Astrocyte of the spinal cord (primary cell): ENCODE measurements at regions not wholly inside any gene's neighbourhood (a gene's known extent, or its start where the extent isn't known, plus 50 kb on each side); places are given as distances from the start of the nearest gene placed in this dataset.
"Not testable (repeated sequence)": the region's sequence is repeated elsewhere in the genome, so short reads cannot be mapped to it uniquely, and the experiment has no call there.

Experiments
- DNase-seq: peaks from one replicate; pipeline ENCODE4 v3.0.0; 2011; ENCODE audit warnings: low read depth, low spot score
- H3K4me3 ChIP-seq: 2 replicates; pipeline ENCODE4 v1.5.1; 2011; ENCODE audit warnings: low read depth, mild to moderate bottlenecking, low read length, moderate library complexity
- in situ Hi-C: cut with HindIII; loops from 2 replicates; pipeline ENCODE4 v1.10.0; 2017; ENCODE audit warnings: low sequenced_read_pairs
- TF ChIP-seq, protein P1 (sequence below): IDR thresholded peaks from 2 replicates; pipeline ENCODE4 v1.5.1; 2012; ENCODE audit warnings: low read depth, mild to moderate bottlenecking, low read length, inconsistent platforms

DNA sequence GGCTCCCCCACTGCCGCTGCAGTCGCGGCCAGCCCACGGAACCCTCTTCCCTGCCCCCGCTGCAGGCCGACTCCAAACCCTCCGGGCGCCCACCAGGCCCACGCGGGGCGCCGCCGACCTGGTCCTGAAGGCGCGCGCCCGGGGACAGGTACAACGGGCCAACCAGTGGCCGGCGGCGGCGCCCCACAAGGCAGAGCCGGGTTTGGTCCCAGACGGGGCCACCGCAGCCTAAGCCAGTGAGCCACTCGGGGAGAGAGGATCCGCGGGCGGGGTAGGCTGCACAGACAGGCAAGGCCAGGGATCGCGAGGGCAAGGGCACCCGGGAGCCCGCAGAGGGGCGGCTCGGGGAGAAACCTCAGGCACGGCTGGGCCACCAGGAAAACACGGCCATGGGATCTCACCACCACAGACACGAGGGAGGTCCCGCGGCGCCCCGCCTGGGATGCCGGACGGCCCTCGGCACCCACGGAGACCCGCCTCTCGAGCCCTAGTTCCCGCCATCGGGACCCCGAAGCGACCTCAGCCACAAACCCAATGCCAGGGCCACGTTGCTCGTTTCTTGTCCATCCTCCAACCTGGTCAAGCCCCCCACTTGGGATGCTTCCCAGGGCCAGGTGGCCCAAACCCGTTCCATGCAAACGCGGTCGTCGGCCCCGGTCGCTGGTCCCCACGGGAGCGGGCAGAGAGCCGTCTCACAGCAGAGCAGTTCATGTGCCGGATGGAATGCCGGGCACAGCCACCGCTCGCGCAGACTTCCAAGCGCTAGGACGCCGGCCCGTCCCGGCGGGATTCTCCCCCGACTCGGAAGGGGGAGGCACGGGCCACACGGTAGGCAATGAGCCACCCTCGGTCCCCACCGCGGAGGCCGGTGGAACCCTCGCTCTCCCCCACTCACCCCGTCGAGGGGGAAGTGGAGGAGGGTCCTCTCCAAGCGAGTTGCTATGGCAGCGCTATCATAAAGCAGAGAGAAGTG lies 1956.6 kb upstream of the DEFB115 start:
- in situ Hi-C loops: no loop called here
- TF ChIP-seq, protein P1, sequence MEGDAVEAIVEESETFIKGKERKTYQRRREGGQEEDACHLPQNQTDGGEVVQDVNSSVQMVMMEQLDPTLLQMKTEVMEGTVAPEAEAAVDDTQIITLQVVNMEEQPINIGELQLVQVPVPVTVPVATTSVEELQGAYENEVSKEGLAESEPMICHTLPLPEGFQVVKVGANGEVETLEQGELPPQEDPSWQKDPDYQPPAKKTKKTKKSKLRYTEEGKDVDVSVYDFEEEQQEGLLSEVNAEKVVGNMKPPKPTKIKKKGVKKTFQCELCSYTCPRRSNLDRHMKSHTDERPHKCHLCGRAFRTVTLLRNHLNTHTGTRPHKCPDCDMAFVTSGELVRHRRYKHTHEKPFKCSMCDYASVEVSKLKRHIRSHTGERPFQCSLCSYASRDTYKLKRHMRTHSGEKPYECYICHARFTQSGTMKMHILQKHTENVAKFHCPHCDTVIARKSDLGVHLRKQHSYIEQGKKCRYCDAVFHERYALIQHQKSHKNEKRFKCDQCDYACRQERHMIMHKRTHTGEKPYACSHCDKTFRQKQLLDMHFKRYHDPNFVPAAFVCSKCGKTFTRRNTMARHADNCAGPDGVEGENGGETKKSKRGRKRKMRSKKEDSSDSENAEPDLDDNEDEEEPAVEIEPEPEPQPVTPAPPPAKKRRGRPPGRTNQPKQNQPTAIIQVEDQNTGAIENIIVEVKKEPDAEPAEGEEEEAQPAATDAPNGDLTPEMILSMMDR: no peak
- no peak overlapping the region for H3K4me3 ChIP-seq
- DNase-seq: no peak

DNA sequence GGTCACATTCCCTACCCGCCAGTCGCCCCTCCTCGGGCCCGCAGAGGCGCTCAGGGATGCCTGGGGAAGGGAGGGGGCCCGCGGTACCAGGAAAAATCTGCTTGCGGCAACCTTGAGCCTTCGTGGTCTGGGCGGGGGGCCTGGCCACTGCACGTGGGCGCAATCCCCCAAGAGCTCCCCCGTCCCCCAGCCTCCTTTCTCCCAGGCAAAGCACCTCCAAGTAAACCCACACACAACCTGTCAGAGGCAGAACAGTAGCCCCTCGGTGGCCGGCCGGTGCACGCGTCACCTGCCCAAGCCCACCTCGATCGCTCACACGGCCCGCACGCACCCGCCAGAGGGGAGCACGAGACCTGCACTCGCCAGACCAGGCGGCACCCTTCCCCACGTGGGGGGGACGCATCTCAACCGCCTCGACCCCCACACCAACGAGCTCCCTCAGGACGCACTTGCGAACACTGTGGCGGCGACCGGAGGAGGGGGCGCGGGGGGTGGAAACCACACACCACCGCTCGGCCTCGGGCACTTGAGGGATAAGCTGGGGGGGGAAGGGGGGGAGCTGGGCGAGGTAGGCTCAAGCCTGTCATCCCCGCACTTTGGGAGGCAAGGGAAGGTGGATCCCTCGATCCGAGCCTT lies 1955.7 kb upstream of the DEFB115 start:
- no peak for DNase-seq
- H3K4me3 ChIP-seq: no peak overlapping the region
- TF ChIP-seq, protein P1: no peak
- in situ Hi-C loops: no loop called here

DNA sequence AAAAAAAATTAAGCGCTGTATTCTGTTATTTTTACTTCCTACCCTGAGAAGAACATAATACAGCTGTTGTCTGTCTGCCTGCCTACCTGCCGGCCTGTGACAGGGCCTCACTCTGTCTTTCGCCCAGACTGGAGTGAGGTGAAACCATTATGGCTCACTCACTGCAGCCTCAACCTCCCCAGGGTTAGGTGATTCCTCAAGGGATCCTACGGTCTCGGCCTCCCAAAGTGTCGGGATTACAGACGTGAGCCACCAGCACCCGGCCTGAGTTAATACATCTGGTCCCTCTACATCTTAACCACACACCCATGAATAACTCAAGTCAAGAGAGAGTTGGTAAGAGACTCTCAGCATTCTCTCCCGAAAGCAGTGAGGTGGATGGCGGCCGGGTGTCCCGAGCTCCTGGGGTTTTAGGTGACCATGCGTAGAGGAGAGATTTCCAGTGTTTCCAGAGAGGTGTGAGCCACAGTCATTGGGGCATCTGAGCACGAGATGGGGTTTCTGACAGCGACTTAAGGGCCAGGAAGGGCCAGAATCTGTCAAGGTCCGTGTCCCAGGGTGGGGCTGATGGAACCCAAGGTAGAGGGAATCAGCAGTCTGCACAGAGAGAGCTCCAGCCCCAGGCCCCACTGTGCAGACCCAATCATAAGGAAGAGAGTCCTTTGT lies 1954.4 kb upstream of the DEFB115 start:
- no peak overlapping the region for H3K4me3 ChIP-seq
- no peak for DNase-seq
- in situ Hi-C loops: no loop called here
- TF ChIP-seq, protein P1: no peak

DNA sequence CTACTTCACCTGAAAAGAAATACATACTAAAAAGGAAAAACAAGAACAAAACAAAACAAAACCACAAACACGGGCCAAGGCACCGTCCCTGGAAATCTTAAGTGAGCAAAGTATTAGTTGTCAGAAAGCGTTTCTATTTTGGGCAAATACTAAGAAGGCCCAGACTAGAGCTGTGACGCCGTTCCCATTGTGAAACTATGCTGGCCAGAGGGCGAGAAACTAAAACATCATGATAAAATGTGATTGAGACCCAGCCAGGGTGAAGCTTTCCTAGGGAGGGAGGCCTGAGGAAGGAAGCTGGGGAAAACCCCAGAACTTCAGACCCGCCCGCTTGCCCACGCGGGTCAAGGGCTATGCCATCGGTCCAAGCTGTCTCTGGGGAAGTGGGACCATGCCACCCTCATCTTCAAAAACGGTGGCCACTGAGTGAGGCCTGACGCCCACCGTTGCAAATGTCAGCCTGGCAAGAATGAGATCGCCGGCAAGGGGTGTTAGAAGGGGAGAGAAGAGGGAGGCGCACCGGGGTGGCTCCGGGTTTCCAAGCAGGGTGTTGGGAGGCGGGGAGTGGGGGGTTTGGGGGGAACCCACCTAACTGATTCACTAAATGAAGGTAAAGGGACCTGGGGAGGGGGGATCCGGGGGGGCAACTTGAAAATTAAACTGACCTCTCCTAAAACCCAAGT lies 1950.9 kb upstream of the DEFB115 start:
- in situ Hi-C loops: no loop called here
- no peak overlapping the region for H3K4me3 ChIP-seq
- DNase-seq: no peak
- TF ChIP-seq, protein P1: no peak

DNA sequence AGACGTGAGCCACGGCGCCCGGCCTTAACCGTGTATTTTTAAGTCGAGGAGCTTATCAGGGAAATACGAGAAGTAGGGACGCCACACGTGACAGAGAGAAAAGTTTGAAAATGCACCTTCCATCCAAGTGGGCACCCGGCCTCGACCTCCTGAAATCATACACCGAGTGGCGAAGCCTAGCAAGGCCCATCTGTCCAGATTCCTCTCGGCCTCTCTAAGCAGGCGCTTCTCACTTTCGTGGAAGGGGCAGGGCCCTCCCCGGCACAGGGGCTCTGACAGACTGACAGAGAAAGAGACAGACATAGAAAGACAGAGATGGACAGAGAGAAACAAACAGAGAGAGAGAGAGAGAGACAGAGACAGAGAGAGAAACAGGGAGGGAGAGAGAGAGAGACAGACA lies 1950.0 kb upstream of the DEFB115 start:
- in situ Hi-C loops, H3K4me3 ChIP-seq, DNase-seq: not testable (repeated sequence)

DNA sequence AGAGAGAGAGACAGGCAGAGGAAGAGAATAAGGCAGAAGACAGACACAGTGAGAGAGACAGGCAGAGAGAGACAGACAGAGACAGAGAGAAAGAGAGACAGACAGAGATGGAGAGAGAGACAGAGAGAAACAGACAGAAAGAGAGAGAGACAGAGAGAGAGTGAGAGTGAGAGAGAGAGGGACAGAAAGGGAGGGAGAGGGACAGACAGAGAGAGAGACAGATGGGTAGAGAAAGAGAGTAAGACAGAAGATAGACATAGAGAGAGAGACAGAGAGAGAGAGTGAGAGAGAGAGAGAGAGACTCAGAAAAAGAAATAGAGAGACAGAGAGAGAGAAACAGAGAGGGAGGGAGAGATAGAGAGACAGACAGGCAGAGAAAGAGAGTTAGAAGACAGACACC lies 1948.5 kb upstream of the DEFB115 start:
- in situ Hi-C loops, DNase-seq, H3K4me3 ChIP-seq: not testable (repeated sequence)

DNA sequence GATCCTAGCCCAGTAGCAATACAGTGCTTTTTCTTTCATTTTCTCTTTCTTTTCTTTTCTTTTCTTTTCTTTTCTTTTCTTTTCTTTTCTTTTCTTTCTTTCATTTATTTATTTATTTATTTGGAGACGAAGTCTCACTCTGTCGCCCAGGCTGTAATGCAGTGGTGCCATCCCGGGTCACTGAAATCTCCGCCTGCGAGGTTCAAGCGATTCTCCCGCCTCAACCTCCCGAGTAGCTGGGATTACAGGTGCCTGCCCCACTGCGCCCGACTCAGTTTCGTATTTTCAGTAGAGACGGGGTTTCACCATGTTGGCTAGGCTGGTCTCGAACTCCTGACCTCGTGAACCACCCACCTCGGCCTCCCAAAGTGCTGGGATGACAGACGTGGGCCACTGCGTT lies 1948.0 kb upstream of the DEFB115 start:
- DNase-seq, H3K4me3 ChIP-seq, in situ Hi-C loops: not testable (repeated sequence)

DNA sequence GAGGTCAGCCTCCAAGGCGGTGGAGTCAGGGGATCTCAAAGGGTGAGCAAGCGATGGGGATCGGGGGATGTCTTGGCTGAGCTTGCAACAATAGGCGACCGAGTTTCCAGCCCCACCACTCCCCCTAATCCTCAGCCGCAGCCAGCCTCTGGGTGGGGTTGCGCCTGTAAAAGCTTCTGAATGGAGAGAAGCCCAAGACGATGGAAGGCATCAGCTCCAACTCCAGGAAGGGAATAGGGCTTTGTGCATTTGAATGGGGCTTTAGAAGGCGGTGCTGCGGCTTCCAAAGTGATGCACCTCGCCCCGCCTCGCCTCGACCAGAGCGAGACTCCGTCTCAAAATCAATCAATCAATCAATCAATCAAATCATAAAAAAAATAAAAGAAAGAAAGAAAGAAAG lies 1946.4 kb upstream of the DEFB115 start:
- H3K4me3 ChIP-seq, in situ Hi-C loops, DNase-seq: not testable (repeated sequence)

DNA sequence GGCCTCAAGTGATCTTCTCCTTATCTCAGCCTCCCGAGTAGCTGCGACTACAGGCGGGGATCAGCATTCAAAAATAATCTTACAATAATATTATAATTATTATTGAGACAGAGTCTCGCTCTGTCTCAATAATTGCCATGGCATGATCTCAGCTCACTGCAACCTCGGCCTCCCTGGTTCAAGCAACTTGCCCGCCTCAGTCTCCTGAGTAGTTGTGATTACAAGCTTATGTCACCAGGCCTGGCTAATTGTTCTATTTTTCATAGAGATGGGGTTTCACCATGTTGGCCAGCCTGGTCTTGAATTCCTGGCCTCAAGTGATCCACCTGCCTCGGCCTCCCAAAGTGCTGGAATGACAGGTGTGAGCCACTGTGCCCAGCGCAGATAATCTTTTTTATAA lies 1944.8 kb upstream of the DEFB115 start:
- in situ Hi-C loops, H3K4me3 ChIP-seq, DNase-seq: not testable (repeated sequence)
